ENCODE measurements at regions not wholly inside any gene's neighbourhood (a gene's known extent, or its start where the extent isn't known, plus 50 kb on each side); places are given as distances from the start of the nearest gene placed in this dataset.

- DNase-seq: no peak
Observed at GRCh38 chr18:43578211-43578610, 300.9 kb upstream of the SYT4 start.

- DNase-seq: peak; percentile 88
Observed at GRCh38 chr18:43578706-43579105, 301.4 kb upstream of the SYT4 start.

- DNase-seq: no peak
Observed at GRCh38 chr18:43581936-43582519, 304.7 kb upstream of the SYT4 start.

GRCh38 chr18:43587538-43588153 lies 310.4 kb upstream of the SYT4 start:
- peak; percentile 48 for DNase-seq

GRCh38 chr18:43588838-43589237 lies 311.5 kb upstream of the SYT4 start:
- no peak for DNase-seq

GRCh38 chr18:43589611-43590151 lies 312.4 kb upstream of the SYT4 start:
- no peak for DNase-seq

GRCh38 chr18:43590182-43590903 lies 313.1 kb upstream of the SYT4 start:
- DNase-seq: no peak

- no peak for DNase-seq
Observed at GRCh38 chr18:43592269-43592668, 315.0 kb upstream of the SYT4 start.

- peak; percentile 79 for DNase-seq
Observed at GRCh38 chr18:43596105-43596712, 318.9 kb upstream of the SYT4 start.

- no peak for DNase-seq
Observed at GRCh38 chr18:43601432-43601831, 324.1 kb upstream of the SYT4 start.

- DNase-seq: no peak
Observed at GRCh38 chr18:43605224-43605623, 327.9 kb upstream of the SYT4 start.

GRCh38 chr18:43606795-43607194 lies 329.5 kb upstream of the SYT4 start:
- DNase-seq: no peak

- DNase-seq: peak; percentile 50
Observed at GRCh38 chr18:43620936-43621335, 343.6 kb upstream of the SYT4 start.

GRCh38 chr18:43622024-43622423 lies 344.7 kb upstream of the SYT4 start:
- no peak for DNase-seq

- DNase-seq: no peak
Observed at GRCh38 chr18:43625582-43625981, 348.3 kb upstream of the SYT4 start.

- peak; percentile 97 for DNase-seq
Observed at GRCh38 chr18:43627848-43628530, 350.7 kb upstream of the SYT4 start.

GRCh38 chr18:43634994-43635393 lies 357.7 kb upstream of the SYT4 start:
- DNase-seq: peak; percentile 97

- no peak for DNase-seq
Observed at GRCh38 chr18:43635397-43635796, 358.1 kb upstream of the SYT4 start.

GRCh38 chr18:43642727-43643330 lies 365.5 kb upstream of the SYT4 start:
- no peak for DNase-seq

GRCh38 chr18:43648002-43648401 lies 370.7 kb upstream of the SYT4 start:
- no peak for DNase-seq

GRCh38 chr18:43649649-43650357 lies 372.5 kb upstream of the SYT4 start:
- DNase-seq: no peak

- no peak for DNase-seq
Observed at GRCh38 chr18:43650426-43650825, 373.1 kb upstream of the SYT4 start.
